OCI-LY7 (cell line): ENCODE measurements at regions not wholly inside any gene's neighbourhood (a gene's known extent, or its start where the extent isn't known, plus 50 kb on each side); places are given as distances from the start of the nearest gene placed in this dataset.

Source experiments
- BruUV-seq: library from RNA; stranded (reverse); fragments of 400-500 nt; replicated peaks from 2 replicates; lab custom pipeline; 2021; lab: Mats Ljungman, UMichigan
- CTCF ChIA-PET: fragments of 300-600 bp; sonication (Branson Sonifier 250); formaldehyde crosslinking; loops from one replicate; lab custom pipeline; 2022; ENCODE audit warnings: antibody characterized with exemption; ENCODE audit not compliant: unreplicated experiment; lab: Charles Lee
- POLR2A ChIA-PET: fragments of 300-600 bp; sonication (Branson Sonifier 250); formaldehyde crosslinking; loops from one replicate; lab custom pipeline; 2022; ENCODE audit warnings: antibody characterized with exemption; lab: Charles Lee
- DNase-seq: peaks from one replicate; pipeline ENCODE4 v3.0.0-alpha.2; 2015; ENCODE audit warnings: low spot score
- H2AFZ ChIP-seq: fragments of 200-600 bp; sonication (generic), shearing (Covaris generic); 2 replicates; pipeline ENCODE4 v1.6.1; 2014; ENCODE audit warnings: mild to moderate bottlenecking, antibody characterized with exemption, low read length, moderate library complexity
- H3K27ac ChIP-seq: fragments of 200-600 bp; sonication (generic); 2 replicates; pipeline ENCODE4 v1.5.1; 2014; ENCODE audit warnings: mixed run types, low read depth, mild to moderate bottlenecking, moderate library complexity, low read length, inconsistent platforms; ENCODE audit not compliant: poor library complexity, severe bottlenecking
- H3K36me3 ChIP-seq: fragments of 200-600 bp; sonication (generic); 2 replicates; pipeline ENCODE4 v1.6.1; 2014; ENCODE audit warnings: mild to moderate bottlenecking, antibody characterized with exemption, low read length, moderate library complexity, mixed read lengths; ENCODE audit not compliant: insufficient read depth
- H3K4me1 ChIP-seq: fragments of 200-600 bp; sonication (generic); 2 replicates; pipeline ENCODE4 v1.5.1; 2014; ENCODE audit warnings: mild to moderate bottlenecking, low read length; ENCODE audit not compliant: insufficient read depth, poor library complexity, severe bottlenecking
- H3K4me2 ChIP-seq: fragments of 200-600 bp; sonication (generic); 2 replicates; pipeline ENCODE4 v1.6.1; 2014; ENCODE audit warnings: mild to moderate bottlenecking, low read length
- H3K4me3 ChIP-seq: fragments of 200-600 bp; sonication (generic); 2 replicates; pipeline ENCODE4 v1.5.1; 2014; ENCODE audit warnings: mild to moderate bottlenecking, low read depth, low read length; ENCODE audit not compliant: poor library complexity, severe bottlenecking
- H3K79me2 ChIP-seq: fragments of 200-600 bp; sonication (generic); 2 replicates; pipeline ENCODE4 v1.6.1; 2016; ENCODE audit warnings: low read depth, mild to moderate bottlenecking, low read length, moderate library complexity, mixed read lengths; ENCODE audit not compliant: insufficient read depth
- H3K9me2 ChIP-seq: fragments of 200-600 bp; sonication (generic); 2 replicates; pipeline ENCODE4 v1.6.1; 2016; ENCODE audit warnings: mild to moderate bottlenecking, low read length, mixed read lengths; ENCODE audit not compliant: insufficient read depth
- H3K9me3 ChIP-seq: fragments of 200-600 bp; sonication (generic); 2 replicates; pipeline ENCODE4 v1.6.1; 2014; ENCODE audit warnings: mild to moderate bottlenecking, mixed run types, low read length, mixed read lengths
- H4K20me1 ChIP-seq: fragments of 200-600 bp; sonication (generic); 2 replicates; pipeline ENCODE4 v1.6.1; 2014; ENCODE audit warnings: mild to moderate bottlenecking, antibody characterized with exemption, low read length, moderate library complexity, mixed read lengths; ENCODE audit not compliant: insufficient read depth
- CTCF ChIP-seq: fragments of 200-600 bp; sonication (generic); conservative IDR thresholded peaks from 2 replicates; pipeline ENCODE4 v1.5.1; 2014; ENCODE audit warnings: mild to moderate bottlenecking, antibody characterized with exemption, low read length, moderate library complexity, mixed read lengths
- EZH2phosphoT487 ChIP-seq: fragments of 200-600 bp; sonication (generic); IDR thresholded peaks from 2 replicates; pipeline ENCODE4 v1.6.1; 2018; ENCODE audit warnings: low read depth, borderline replicate concordance, mild to moderate bottlenecking, mixed run types, antibody characterized with exemption, low read length, moderate library complexity, mixed read lengths
- intact Hi-C: fragments of 100-400 bp; cut with micrococcal nuclease; formaldehyde crosslinking; loops from one replicate; pipeline ENCODE4 v1.10.0; 2022; ENCODE audit not compliant: unreplicated experiment

GRCh38 chr13:107866941-107867623 lies 348.3 kb downstream of the LIG4 start:
- no peaks in the 10 kb centered on the region for H3K36me3 ChIP-seq
- H3K79me2 ChIP-seq = no peaks in the 10 kb centered on the region
- CTCF ChIA-PET = no interaction called here
- H4K20me1 ChIP-seq = no peaks in the 10 kb centered on the region
- no TSS peak for BruUV-seq
- DNase-seq = no peak
- H3K27ac ChIP-seq = no peak overlapping the region
- H2AFZ ChIP-seq = no peak overlapping the region
- POLR2A ChIA-PET = no interaction called here
- H3K9me3 ChIP-seq = no peaks in the 10 kb centered on the region
- TF ChIP-seq EZH2phosphoT487 = no peak
- no peaks in the 10 kb centered on the region for H3K4me1 ChIP-seq
- no peak overlapping the region for H3K4me2 ChIP-seq
- H3K4me3 ChIP-seq = no peak overlapping the region
- no peaks in the 10 kb centered on the region for H3K9me2 ChIP-seq
- intact Hi-C loops = no loop called here

- Histone ChIP-seq H3K36me3 (no peaks in the 10 kb centered on the region), H3K9me2 (no peaks in the 10 kb centered on the region), H2AFZ (no peak overlapping the region), H3K4me1 (no peaks in the 10 kb centered on the region), H4K20me1 (no peaks in the 10 kb centered on the region), H3K4me2 (no peak overlapping the region), H3K27ac (no peak overlapping the region), H3K79me2 (no peaks in the 10 kb centered on the region), H3K4me3 (no peak overlapping the region), H3K9me3 (no peaks in the 10 kb centered on the region)
- ChIA-PET POLR2A (no interaction called here), CTCF (no interaction called here)
- no TSS peak for BruUV-seq
- TF ChIP-seq CTCF = no peak
- TF ChIP-seq EZH2phosphoT487 = no peak
- no peak for DNase-seq
- intact Hi-C loops = no loop called here
Measured at GRCh38 chr13:107866032-107866940, 349.1 kb downstream of the LIG4 start.

- Histone ChIP-seq H3K4me1 (no peaks in the 10 kb centered on the region), H3K9me2 (no peaks in the 10 kb centered on the region), H2AFZ (no peak overlapping the region), H3K36me3 (no peaks in the 10 kb centered on the region), H3K79me2 (no peaks in the 10 kb centered on the region), H3K9me3 (no peaks in the 10 kb centered on the region), H3K4me3 (no peak overlapping the region), H4K20me1 (no peaks in the 10 kb centered on the region), H3K27ac (no peak overlapping the region), H3K4me2 (no peak overlapping the region)
- intact Hi-C loops = no loop called here
- BruUV-seq = no TSS peak
- no peak for TF ChIP-seq EZH2phosphoT487
- TF ChIP-seq CTCF = no peak
- ChIA-PET CTCF (no interaction called here), POLR2A (no interaction called here)
- no peak for DNase-seq
Measured at GRCh38 chr13:107865643-107866031, 349.7 kb downstream of the LIG4 start.
